Colonic mucosa (tissue), 4 donors: ENCODE measurements at regions not wholly inside any gene's neighbourhood (a gene's known extent, or its start where the extent isn't known, plus 50 kb on each side); places are given as distances from the start of the nearest gene placed in this dataset.
"Not testable (repeated sequence)": the region's sequence is repeated elsewhere in the genome, so short reads cannot be mapped to it uniquely, and the experiment has no call there.

ENCODE experiments used
- DNase-seq: peaks from one replicate; pipeline ENCODE4 v3.0.0-alpha.2; 2020
- H3K27ac ChIP-seq: fragments of 200-600 bp; one replicate; pipeline ENCODE4 v1.8.0; 2021
- H3K27me3 ChIP-seq: fragments of 200-600 bp; one replicate; pipeline ENCODE4 v1.8.0; 2021
- H3K36me3 ChIP-seq: fragments of 200-600 bp; one replicate; pipeline ENCODE4 v1.8.0; 2021
- H3K4me1 ChIP-seq: fragments of 200-600 bp; one replicate; pipeline ENCODE4 v1.8.0; 2021; ENCODE audit warnings: mild to moderate bottlenecking
- H3K4me3 ChIP-seq: fragments of 200-600 bp; one replicate; pipeline ENCODE4 v1.8.0; 2021
- H3K9ac ChIP-seq, 2 donors: one replicate each; pipeline ENCODE4 v1.7.0; 2013; ENCODE audit warnings: control low read depth in 2 of 2, low read depth in 2 of 2, low read length in 2 of 2
- H3K9me3 ChIP-seq: fragments of 200-600 bp; one replicate; pipeline ENCODE4 v1.8.0; 2021
- intact Hi-C: fragments of 100-400 bp; cut with DNase I; formaldehyde crosslinking; loops from one replicate; pipeline ENCODE4 v1.14.1; 2022
- TF ChIP-seq, protein P1 (sequence below): fragments of 200-600 bp; IDR thresholded peaks from one replicate; pipeline ENCODE4 v1.8.0; 2022; ENCODE audit warnings: antibody characterized with exemption, mild to moderate bottlenecking
- donor health status: healthy.
- donor health status: DM: no; HTN: no; CAD: no.
- donor health status: DM: no; HTN: no; CAD: no.

DNA sequence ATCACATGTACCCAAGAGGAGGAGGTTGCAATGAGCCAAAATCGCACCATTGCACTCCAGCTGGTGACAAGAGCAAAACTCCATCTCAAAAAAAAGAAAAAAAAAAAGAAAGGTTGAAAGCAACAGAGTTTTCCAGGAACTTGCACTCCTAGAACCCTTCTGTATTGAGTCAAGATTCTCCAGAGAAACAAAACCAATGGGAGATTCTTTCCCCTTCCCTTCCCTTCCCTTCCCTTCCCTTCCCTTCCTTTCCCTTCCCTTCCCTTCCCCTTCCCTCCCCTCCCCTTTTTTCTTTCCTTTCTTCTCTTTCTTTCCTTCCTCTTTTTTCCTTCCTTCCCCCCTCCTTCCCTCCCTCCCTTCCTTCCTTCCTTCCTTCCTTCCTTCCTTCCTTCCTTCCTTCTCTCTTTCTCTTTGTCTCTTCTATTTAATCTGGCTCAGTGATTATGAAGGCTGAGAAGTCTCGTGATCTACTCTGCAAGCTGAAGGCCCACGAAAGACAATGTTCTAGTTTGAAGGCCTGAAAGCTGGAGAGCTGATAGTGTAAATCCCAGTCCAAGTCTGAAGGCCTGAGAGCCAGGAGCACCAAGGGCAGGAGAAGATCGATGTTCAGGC lies 59.6 kb upstream of the CNTLN start:
- TF ChIP-seq, protein P1, sequence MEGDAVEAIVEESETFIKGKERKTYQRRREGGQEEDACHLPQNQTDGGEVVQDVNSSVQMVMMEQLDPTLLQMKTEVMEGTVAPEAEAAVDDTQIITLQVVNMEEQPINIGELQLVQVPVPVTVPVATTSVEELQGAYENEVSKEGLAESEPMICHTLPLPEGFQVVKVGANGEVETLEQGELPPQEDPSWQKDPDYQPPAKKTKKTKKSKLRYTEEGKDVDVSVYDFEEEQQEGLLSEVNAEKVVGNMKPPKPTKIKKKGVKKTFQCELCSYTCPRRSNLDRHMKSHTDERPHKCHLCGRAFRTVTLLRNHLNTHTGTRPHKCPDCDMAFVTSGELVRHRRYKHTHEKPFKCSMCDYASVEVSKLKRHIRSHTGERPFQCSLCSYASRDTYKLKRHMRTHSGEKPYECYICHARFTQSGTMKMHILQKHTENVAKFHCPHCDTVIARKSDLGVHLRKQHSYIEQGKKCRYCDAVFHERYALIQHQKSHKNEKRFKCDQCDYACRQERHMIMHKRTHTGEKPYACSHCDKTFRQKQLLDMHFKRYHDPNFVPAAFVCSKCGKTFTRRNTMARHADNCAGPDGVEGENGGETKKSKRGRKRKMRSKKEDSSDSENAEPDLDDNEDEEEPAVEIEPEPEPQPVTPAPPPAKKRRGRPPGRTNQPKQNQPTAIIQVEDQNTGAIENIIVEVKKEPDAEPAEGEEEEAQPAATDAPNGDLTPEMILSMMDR = no peak
- H3K27me3 ChIP-seq = no peaks in the 10 kb centered on the region
- no peak for DNase-seq
- H3K9me3 ChIP-seq = no peaks in the 10 kb centered on the region
- intact Hi-C loops = no loop called here
- H3K9ac ChIP-seq = no peak overlapping the region
- H3K27ac ChIP-seq = no peak overlapping the region
- no peaks in the 10 kb centered on the region for H3K36me3 ChIP-seq
- H3K4me3 ChIP-seq = no peak overlapping the region
- no peaks in the 10 kb centered on the region for H3K4me1 ChIP-seq

DNA sequence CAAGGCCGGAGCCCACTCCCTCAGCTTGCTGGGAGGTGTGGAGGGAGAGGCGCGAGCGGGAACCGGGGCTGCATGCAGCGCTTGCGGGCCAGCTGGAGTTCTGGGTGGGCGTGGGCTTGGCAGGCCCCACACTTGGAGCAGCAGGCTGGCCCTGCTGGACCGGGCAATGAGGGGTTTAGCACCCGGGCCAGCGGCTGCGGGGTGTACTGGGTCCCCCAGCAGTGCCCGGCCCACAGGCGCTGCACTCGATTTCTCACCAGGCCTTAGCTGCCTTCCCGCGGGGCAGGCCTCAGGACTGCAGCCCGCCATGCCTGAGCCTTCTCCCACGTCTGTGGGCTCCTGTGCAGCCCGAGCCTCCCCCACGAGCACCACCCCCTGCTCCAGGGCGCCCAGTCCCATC lies 62.3 kb upstream of the CNTLN start:
- H3K9ac ChIP-seq, H3K27ac ChIP-seq, H3K4me1 ChIP-seq, H3K9me3 ChIP-seq, H3K36me3 ChIP-seq, DNase-seq, H3K27me3 ChIP-seq, H3K4me3 ChIP-seq, intact Hi-C loops: not testable (repeated sequence)

GRCh38 chr9:17068671-17069070 lies 66.2 kb upstream of the CNTLN start:
- H3K9ac ChIP-seq = no peak overlapping the region
- TF ChIP-seq, protein P1 = no peak
- H3K9me3 ChIP-seq = no peaks in the 10 kb centered on the region
- no peak for DNase-seq
- H3K27ac ChIP-seq = no peak overlapping the region
- no peaks in the 10 kb centered on the region for H3K4me1 ChIP-seq
- no peaks in the 10 kb centered on the region for H3K27me3 ChIP-seq
- intact Hi-C loops = no loop called here
- no peaks in the 10 kb centered on the region for H3K36me3 ChIP-seq
- no peak overlapping the region for H3K4me3 ChIP-seq

DNA sequence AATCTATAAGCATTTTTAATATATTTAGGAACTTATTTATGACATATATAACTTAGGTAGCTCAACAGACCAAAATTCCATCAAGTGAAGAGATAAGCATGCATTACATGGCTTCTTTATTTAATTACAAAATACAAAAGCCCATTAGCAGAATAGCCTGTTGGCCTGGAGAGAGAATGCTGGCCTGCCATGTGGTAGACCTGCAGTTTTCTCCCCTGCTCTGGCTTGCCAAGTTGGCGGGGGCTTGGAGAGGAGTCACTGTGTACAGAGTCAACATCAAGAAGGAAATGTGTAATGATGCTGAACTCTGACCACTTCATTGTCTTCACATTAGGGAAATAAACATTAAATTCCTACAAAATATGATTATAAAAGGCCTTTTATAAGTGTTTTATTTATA lies 69.8 kb upstream of the CNTLN start:
- Histone ChIP-seq H3K9me3 (no peaks in the 10 kb centered on the region), H3K4me3 (no peak overlapping the region), H3K27me3 (no peaks in the 10 kb centered on the region), H3K9ac (no peak overlapping the region), H3K36me3 (no peaks in the 10 kb centered on the region), H3K27ac (no peak overlapping the region), H3K4me1 (no peaks in the 10 kb centered on the region)
- intact Hi-C loops = no loop called here
- no peak for DNase-seq
- TF ChIP-seq, protein P1 = no peak

DNA sequence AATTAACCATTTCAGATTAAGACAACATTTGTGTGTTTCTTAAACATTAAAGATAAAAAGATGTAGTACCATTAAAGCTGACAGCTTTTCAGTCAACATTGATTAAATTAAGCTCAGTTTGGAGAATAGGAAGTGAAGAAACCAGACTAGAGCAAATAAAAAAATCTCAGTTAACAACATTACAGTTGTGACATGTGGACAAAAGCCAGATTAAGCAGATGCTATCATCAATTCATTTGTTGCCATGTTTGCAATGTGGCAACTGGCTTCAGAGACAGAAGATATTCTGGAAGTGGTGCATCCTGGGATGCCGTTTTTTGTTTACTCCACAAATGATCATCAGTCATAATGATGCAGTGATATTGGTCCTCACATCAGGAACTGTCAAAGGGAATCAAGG lies 70.3 kb upstream of the CNTLN start:
- Histone ChIP-seq H3K9me3 (no peaks in the 10 kb centered on the region), H3K36me3 (no peaks in the 10 kb centered on the region), H3K9ac (no peak overlapping the region), H3K27me3 (no peaks in the 10 kb centered on the region), H3K4me1 (no peaks in the 10 kb centered on the region), H3K27ac (no peak overlapping the region), H3K4me3 (no peak overlapping the region)
- intact Hi-C loops = loop anchor here (5.0 kb wide), 1 partner anchor 398 kb away; no protein-coding TSS in a partner anchor
- TF ChIP-seq, protein P1 = no peak
- no peak for DNase-seq

DNA sequence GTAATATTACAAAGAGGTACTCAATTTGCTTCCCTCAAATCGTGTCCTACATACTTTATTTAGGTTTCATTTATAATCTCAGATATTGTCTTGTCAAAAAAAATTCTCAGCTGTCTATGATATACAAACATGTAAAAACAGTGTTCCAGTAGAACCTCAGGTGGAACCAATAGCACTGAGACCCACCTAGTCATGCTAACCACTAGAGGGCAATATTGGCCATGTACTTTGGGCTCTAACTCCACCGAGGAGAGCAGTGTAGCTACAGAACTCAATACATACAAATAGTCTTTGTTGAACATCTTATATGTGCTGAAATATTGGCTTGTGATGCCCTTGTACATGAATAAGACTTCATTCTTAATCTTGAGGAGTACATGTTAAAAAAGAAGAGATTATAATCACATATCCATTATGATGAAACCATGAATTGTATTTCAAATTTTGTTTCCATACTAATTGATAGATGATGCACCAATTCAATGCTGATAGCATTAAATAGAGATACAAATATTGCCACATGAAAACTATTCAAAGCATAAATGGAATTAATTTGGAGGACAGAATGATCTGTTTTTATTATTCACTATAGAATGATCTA lies 71.2 kb upstream of the CNTLN start:
- peak; percentile 21 for DNase-seq
- Histone ChIP-seq H3K9me3 (no peaks in the 10 kb centered on the region), H3K27ac (no peak overlapping the region), H3K27me3 (no peaks in the 10 kb centered on the region), H3K4me3 (no peak overlapping the region), H3K36me3 (no peaks in the 10 kb centered on the region), H3K9ac (no peak overlapping the region), H3K4me1 (no peaks in the 10 kb centered on the region)
- intact Hi-C loops = loop anchor here (5.0 kb wide), 1 partner anchor 399 kb away; no protein-coding TSS in a partner anchor
- TF ChIP-seq, protein P1 = peak; percentile 42
